Osteocyte (in vitro differentiated cells): ENCODE measurements at regions not wholly inside any gene's neighbourhood (a gene's known extent, or its start where the extent isn't known, plus 50 kb on each side); places are given as distances from the start of the nearest gene placed in this dataset.

Experiments
- DNase-seq: peaks from one replicate; pipeline ENCODE4 v3.0.0; 2021; ENCODE audit warnings: mixed read lengths; ENCODE audit not compliant: unreplicated experiment; ENCODE audit errors: extremely low spot score
- H3K27ac Mint-ChIP-seq: one replicate; pipeline ENCODE4 v1.8.0; 2021; ENCODE audit warnings: mild to moderate bottlenecking, mixed read lengths; ENCODE audit not compliant: unreplicated experiment
- H3K27me3 Mint-ChIP-seq: one replicate; pipeline ENCODE4 v1.8.0; 2021; ENCODE audit warnings: mixed read lengths; ENCODE audit not compliant: unreplicated experiment
- H3K36me3 Mint-ChIP-seq: one replicate; pipeline ENCODE4 v1.8.0; 2021; ENCODE audit warnings: mixed read lengths; ENCODE audit not compliant: unreplicated experiment
- H3K4me1 Mint-ChIP-seq: one replicate; pipeline ENCODE4 v1.8.0; 2021; ENCODE audit warnings: mixed read lengths; ENCODE audit not compliant: unreplicated experiment
- H3K4me3 Mint-ChIP-seq: one replicate; pipeline ENCODE4 v1.8.0; 2021; ENCODE audit warnings: mild to moderate bottlenecking, moderate library complexity, mixed read lengths; ENCODE audit not compliant: unreplicated experiment
- H3K9me3 Mint-ChIP-seq: one replicate; pipeline ENCODE4 v1.8.0; 2021; ENCODE audit warnings: mixed read lengths; ENCODE audit not compliant: unreplicated experiment
- TF ChIP-seq, protein P1 (sequence below): fragments of 200-600 bp; sonication (generic); IDR thresholded peaks from 2 replicates; pipeline ENCODE4 v1.5.0; 2021; ENCODE audit warnings: antibody characterized with exemption, mild to moderate bottlenecking, moderate library complexity

DNA sequence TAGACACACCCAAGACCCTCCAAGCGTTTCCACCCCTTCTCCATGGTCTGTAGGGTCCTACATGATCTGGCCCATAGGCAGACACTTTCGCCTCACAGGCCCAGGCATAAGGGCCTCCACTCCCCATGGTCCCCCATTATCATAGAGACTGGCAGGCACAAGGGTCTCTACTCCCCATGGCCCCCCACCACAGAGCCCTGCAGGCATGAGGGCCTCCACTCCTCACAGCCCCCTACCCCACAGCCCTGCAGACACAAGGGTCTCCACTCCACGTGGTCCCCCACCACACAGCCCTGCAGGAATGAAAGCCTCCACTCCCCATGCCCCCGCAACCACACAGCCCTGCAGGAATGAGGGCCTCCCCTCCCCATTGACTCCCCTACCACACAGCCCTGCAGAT lies 159.7 kb upstream of the AGAP1 start:
- H3K4me1 Mint-ChIP-seq: peaks cover 12% of the 10 kb centered on the region
- DNase-seq: no peak
- H3K4me3 Mint-ChIP-seq: no peak overlapping the region
- H3K27me3 Mint-ChIP-seq: peaks cover 52% of the 10 kb centered on the region
- TF ChIP-seq, protein P1, sequence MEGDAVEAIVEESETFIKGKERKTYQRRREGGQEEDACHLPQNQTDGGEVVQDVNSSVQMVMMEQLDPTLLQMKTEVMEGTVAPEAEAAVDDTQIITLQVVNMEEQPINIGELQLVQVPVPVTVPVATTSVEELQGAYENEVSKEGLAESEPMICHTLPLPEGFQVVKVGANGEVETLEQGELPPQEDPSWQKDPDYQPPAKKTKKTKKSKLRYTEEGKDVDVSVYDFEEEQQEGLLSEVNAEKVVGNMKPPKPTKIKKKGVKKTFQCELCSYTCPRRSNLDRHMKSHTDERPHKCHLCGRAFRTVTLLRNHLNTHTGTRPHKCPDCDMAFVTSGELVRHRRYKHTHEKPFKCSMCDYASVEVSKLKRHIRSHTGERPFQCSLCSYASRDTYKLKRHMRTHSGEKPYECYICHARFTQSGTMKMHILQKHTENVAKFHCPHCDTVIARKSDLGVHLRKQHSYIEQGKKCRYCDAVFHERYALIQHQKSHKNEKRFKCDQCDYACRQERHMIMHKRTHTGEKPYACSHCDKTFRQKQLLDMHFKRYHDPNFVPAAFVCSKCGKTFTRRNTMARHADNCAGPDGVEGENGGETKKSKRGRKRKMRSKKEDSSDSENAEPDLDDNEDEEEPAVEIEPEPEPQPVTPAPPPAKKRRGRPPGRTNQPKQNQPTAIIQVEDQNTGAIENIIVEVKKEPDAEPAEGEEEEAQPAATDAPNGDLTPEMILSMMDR: no peak
- no peaks in the 10 kb centered on the region for H3K9me3 Mint-ChIP-seq
- no peaks in the 10 kb centered on the region for H3K36me3 Mint-ChIP-seq
- no peak overlapping the region for H3K27ac Mint-ChIP-seq

DNA sequence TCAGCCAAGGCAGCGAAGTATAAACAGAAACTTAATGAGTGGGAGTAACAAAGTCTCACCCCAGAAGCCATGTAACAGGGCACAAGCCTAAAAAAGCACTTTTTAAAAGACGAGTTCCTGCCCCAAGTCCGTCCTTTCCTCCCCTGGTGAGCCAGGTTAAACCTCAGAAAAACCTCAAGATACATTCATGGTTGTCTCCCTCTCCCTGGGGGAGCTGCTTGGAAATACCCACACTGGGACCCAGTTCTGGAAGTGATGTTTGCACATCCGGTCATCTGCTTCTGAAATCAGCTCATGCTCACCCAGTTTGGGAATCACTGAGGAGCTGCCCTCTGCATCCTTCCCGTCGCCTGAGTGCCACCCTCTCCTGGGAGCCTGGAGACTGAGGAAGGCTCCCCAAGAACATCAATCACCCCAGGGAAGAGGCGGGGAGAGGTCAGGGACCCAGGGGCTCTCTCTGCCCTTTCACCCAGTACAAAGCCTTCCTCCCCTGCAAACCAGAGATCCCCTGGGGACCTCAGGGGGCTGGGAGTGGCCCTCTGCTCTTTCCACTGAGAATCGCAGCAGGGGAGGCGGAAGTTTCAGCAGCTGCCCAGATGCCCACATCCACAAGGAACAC lies 150.6 kb upstream of the AGAP1 start:
- peaks cover 5% of the 10 kb centered on the region for H3K9me3 Mint-ChIP-seq
- peaks cover 4% of the 10 kb centered on the region for H3K4me1 Mint-ChIP-seq
- no peak overlapping the region for H3K4me3 Mint-ChIP-seq
- no peak overlapping the region for H3K27ac Mint-ChIP-seq
- TF ChIP-seq, protein P1: no peak
- no peak for DNase-seq
- peaks cover 18% of the 10 kb centered on the region for H3K27me3 Mint-ChIP-seq
- no peaks in the 10 kb centered on the region for H3K36me3 Mint-ChIP-seq

DNA sequence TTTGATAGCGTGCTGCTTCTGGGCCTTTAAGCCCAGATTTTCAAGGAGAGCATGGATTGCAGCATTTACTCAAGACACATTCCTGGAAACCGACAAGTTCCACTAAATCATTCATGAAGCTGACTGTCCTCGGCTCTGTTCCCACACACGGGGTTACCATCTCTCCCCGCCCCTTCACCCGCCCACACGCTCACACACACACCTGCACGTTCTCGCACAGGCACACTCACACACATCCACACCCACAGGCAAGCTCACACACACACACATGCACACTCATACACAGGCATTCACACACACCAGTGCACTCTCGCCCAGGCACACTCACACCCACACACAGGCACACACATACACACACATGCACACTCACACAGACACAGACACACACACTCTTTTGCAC lies 150.0 kb upstream of the AGAP1 start:
- TF ChIP-seq, protein P1: no peak
- peaks cover 5% of the 10 kb centered on the region for H3K9me3 Mint-ChIP-seq
- no peaks in the 10 kb centered on the region for H3K36me3 Mint-ChIP-seq
- no peak for DNase-seq
- peaks cover 12% of the 10 kb centered on the region for H3K27me3 Mint-ChIP-seq
- H3K4me3 Mint-ChIP-seq: no peak overlapping the region
- H3K27ac Mint-ChIP-seq: no peak overlapping the region
- H3K4me1 Mint-ChIP-seq: peaks cover 4% of the 10 kb centered on the region

DNA sequence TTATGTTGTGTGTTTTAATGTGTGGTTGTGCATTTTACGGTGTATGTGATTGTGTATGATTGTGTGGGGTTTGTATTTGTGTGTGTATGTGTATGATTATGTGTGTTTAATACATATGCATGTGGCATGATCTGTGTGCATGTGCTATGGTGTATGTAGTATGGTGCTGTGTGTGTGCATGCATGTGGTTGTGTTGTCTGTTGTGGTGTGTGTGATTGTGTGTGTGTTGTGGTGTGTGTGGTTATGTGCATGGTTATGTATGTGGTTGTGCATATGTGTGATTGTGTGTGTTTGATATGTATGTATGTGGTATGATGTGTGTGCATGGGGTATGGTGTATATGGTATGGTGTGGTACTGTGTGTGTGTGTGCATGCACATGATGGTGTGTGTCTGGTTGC lies 148.1 kb upstream of the AGAP1 start:
- Mint-ChIP-seq H3K9me3 (peaks cover 5% of the 10 kb centered on the region), H3K36me3 (no peaks in the 10 kb centered on the region), H3K4me3 (no peak overlapping the region), H3K27ac (no peak overlapping the region), H3K27me3 (peaks cover 10% of the 10 kb centered on the region), H3K4me1 (peaks cover 4% of the 10 kb centered on the region)
- DNase-seq: no peak
- TF ChIP-seq, protein P1: no peak

DNA sequence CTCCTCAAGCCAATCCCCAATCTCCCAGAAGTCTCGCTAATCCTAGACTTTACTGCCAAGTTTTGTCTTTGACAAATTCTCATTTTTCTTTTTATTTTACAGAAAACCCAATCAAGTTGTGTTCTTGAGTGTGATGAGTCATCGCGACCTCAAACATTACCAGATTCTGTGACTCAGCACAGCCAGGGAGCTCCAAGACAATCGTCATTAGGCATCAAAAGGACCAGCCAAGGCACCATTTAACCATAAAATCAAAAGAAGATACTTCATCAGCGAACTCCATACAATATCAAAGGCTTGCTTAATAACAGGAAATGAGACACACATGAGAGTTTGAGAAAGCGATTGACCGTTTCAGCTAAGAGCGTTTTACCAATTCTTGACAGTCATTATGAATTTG lies 146.2 kb upstream of the AGAP1 start:
- no peaks in the 10 kb centered on the region for H3K36me3 Mint-ChIP-seq
- no peak for DNase-seq
- H3K4me1 Mint-ChIP-seq: peaks cover 4% of the 10 kb centered on the region
- TF ChIP-seq, protein P1: no peak
- H3K27ac Mint-ChIP-seq: no peak overlapping the region
- H3K27me3 Mint-ChIP-seq: peaks cover 23% of the 10 kb centered on the region
- H3K4me3 Mint-ChIP-seq: no peak overlapping the region
- peaks cover 5% of the 10 kb centered on the region for H3K9me3 Mint-ChIP-seq
